ENCODE measurements at regions not wholly inside any gene's neighbourhood (a gene's known extent, or its start where the extent isn't known, plus 50 kb on each side); places are given as distances from the start of the nearest gene placed in this dataset.
"Not testable (repeated sequence)": the region's sequence is repeated elsewhere in the genome, so short reads cannot be mapped to it uniquely, and the experiment has no call there.

- DNase-seq: no peak
Measured at GRCh38 chr1:166626711-166627110, 212.6 kb upstream of the POGK start.

DNA sequence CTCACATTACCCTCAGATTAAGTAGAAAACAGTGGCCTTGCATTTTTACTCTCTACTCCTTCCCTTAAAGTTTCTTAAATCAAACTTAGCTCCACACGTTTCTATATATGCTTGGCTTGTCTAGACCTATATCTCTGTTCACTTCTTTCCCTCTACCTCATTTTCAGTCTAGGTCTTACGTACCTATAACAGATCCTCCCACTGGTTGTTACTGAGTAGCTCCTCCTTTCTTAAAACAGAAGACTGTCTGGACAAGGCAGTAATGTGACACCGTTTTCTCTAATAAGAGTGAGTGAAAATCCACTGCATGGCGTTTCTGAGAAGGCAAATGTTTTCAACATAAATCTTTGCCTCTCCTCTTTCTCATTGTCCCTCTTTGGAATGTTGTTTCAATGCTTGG lies 211.7 kb upstream of the POGK start:
- DNase-seq: no peak

DNA sequence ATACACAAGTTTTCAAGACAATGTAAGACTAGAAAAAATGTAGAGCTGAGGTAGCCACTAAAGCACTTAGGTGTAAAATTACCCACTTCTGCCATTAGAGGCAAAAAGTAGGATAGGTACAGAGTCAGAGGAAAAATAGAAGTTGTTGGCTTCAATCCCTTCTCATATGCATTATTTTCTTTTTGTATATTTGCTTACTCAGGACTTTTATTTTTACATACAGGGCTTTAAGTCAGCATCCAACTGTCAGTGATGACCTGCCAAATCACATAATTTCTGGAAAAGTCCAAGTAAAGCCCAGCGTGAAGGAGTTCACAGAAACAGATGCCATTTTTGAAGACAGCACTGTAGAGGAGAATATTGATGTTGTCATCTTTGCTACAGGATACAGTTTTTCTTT lies 211.0 kb upstream of the POGK start:
- no peak for DNase-seq

DNA sequence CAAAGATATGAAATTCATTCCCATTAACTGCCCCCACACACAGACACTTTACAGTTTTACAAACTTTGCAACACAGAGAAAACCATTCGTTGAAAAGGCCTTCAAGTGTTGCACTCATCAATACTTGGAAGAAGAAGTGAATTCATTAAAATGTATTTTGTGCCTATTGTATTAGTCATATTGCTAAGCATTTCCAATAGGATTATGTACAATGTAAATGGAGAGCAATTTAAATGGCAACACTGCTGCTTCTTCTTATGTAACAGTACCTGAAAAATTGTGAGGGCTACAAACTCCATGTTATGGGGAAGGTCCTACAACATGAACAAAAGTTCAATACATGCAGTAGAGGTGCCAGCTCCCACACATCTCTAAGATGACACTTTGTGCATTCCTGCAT lies 209.3 kb upstream of the POGK start:
- DNase-seq: no peak

DNA sequence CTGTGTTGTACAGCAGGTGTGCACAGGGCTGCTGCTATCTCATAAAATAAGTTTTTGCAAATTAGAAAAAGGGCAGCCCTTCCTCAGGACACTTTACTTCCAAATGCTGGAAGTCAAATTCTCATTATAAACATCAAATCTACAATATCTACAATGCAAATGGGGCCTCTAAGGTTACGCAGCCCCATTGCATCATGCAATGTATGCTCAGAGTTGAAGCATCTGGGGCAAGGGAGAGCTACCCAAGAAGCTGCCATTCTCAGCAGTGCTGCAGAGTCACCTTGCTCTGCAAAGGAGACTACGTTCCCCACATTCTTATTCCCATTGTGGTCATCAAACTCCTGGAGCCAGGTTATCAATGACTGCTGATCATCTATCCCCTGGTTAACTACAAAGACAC lies 208.9 kb upstream of the POGK start:
- no peak for DNase-seq

DNA sequence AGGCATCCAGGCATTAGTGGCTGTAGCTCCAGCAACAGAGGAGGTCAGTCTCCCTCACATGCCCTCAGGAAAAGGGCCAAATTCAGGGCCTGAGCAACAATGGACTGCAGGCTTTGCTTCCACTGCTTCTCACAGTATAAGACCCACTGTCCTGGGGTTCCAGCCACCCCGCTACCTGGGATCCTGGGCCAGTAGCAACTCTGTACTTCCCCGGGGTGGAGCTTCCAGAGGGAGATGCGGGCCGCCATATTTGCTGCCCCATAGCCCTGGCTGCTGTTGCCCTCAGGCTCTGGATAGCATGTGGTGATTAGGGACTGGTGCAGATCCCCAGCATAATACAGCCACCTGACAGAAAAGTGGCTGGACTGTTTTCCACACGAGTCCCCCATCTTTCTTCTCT lies 201.1 kb upstream of the POGK start:
- DNase-seq: no peak

GRCh38 chr1:166657228-166657627 lies 182.0 kb upstream of the POGK start:
- DNase-seq: not testable (repeated sequence)

GRCh38 chr1:166666790-166667189 lies 172.5 kb upstream of the POGK start:
- not testable (repeated sequence) for DNase-seq

DNA sequence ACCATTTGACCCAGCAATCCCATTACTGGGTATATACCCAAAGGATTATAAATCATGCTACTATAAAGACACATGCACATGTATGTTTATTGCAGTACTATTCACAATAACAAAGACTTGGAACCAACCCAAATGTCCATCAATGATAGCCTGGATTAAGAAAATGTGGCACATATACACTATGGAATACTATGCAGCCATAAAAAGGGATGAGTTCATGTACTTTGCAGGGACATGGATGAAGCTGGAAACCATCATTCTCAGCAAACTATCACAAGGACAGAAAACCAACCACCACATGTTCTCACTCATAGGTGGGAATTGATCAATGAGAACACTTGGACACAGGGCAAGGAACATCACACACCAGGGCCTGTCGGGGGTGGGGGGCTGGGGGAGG lies 171.7 kb upstream of the POGK start:
- DNase-seq: not testable (repeated sequence)

DNA sequence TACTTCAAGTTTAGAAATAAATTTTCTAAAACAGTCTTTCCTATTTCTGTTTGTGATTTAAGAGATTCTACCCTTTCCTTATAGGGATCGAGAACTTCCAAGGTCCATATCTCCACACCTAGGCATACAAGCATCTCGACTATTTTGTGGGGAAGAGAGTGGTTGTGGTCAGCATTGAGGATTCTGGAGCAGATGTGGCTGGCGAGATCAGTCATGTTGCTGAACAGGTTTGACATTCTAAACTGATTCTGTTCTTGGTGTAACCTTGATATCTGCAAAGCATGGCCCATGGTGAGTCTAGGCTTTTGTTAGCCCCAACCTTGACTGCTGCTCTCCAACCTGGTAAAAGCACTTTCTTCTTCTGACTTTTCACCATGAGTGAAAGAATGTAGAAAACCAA lies 167.6 kb upstream of the POGK start:
- no peak for DNase-seq

DNA sequence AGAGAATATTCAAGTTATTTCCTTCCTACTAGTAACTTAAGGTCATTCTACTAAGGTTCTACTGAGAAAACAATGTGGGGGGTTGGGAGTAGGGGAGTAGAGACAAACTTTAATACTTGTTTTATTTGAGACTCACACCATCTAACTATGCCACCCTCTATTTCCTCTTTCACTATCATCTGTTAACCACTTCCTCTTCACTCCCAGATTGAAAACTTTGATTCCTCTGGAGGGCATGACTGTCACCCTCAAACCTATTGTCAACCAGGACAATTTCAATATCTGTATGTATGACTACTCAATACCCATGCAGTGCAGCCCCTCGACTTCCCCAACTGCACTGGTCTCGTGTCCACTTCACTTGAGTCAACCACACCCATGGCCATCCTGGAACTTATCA lies 165.6 kb upstream of the POGK start:
- DNase-seq: no peak

GRCh38 chr1:166675213-166675612 lies 164.1 kb upstream of the POGK start:
- DNase-seq: no peak

GRCh38 chr1:166676981-166677380 lies 162.3 kb upstream of the POGK start:
- no peak for DNase-seq

GRCh38 chr1:166679369-166679768 lies 159.9 kb upstream of the POGK start:
- no peak for DNase-seq

- no peak for DNase-seq
Measured at GRCh38 chr1:166682588-166682987, 156.7 kb upstream of the POGK start.

DNA sequence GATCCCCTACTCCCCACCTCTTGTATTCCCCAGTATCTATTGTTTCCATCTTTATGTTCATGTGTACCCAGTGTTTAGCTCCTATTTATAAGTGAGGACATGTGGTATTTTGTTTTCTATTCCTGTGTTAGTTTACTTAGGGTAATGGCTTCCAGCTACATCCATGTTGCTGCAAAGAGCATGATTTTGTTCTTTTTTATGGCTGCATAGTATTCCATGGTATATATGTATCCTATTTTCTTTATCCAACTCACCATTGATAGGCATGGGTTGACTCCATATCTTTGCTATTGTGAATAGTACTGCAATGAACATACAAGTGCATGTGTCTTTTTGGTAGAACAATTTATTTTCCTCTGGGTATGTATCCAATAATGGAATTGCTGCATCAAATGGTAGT lies 154.6 kb upstream of the POGK start:
- not testable (repeated sequence) for DNase-seq

- no peak for DNase-seq
Measured at GRCh38 chr1:166685200-166685599, 154.1 kb upstream of the POGK start.

GRCh38 chr1:166685891-166686290 lies 153.4 kb upstream of the POGK start:
- not testable (repeated sequence) for DNase-seq

GRCh38 chr1:166690596-166690995 lies 148.7 kb upstream of the POGK start:
- DNase-seq: not testable (repeated sequence)

DNA sequence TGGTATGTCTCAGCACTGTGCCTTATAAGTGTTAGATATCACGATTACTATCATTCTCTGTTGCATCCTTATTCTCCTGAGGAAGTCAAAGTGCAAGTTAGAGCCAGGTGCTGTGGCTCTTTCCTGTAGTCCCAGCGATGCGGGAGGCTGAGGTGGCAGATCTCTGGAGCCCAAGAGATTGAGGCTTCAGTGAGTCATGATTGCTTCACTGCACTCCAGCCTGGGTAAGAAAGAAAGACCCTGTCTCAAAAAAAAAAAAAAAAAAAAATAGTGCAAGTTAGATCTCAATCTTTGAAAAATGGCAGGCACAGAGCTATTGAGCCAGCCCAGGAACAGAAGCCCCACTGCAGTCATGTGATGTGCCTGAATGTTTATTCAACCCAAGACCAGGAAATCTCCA lies 147.8 kb upstream of the POGK start:
- DNase-seq: no peak

DNA sequence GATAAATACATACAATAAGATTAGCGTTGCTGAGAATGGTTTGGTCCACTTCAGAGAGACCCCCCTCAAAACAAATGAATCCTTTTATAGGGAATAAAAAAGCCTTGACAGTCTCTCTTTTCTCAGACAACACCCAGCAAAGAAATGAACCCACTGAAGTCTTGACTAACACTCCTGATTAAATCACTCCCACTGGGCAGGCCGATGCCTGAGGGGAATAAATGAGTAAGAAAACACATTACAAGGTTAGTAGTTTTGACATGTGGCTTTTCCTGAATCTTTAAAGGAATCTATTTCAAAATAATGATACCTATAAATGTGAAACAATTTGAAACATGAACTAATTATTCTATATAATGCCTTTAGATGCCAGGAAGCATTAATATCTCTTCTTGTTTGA lies 146.9 kb upstream of the POGK start:
- no peak for DNase-seq

- DNase-seq: no peak
Measured at GRCh38 chr1:166693158-166693557, 146.1 kb upstream of the POGK start.

DNA sequence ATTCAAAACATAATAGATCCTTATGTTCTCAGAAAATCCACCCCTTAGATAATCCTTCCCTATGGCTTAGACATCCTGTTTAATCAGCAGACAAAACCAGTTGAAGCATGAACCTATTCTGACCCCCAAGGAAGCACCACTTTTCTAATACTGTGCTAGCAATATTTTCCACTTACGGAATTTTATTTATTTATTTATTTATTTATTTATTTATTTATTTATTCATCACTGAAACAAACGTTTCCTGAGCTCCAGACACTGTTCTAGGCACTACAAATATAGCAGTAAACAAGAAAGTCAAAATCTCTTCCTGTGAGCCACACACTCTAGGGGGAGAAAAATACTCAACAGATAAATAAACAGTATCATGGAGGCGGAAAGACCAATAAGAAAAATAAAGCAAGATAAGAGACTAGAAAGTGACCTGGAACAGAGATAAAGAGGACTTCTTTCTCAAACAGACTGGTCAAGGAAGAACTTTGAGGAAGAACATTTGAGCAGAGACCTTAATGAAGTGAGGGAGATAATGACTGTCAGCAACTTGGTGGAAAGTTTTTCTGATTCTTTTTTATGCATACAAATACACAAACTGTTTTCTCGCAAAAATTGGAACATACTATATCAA lies 145.5 kb upstream of the POGK start:
- no peak for DNase-seq

- no peak for DNase-seq
Measured at GRCh38 chr1:166695115-166695514, 144.2 kb upstream of the POGK start.

GRCh38 chr1:166695834-166696233 lies 143.4 kb upstream of the POGK start:
- not testable (repeated sequence) for DNase-seq

Measured in occipital lobe (tissue), 1 donor.